GM12878 (cell line): ENCODE measurements at regions not wholly inside any gene's neighbourhood (a gene's known extent, or its start where the extent isn't known, plus 50 kb on each side); places are given as distances from the start of the nearest gene placed in this dataset.

Source experiments
- CBX5 ChIP-seq: sonication (generic); IDR thresholded peaks from 2 replicates; pipeline ENCODE4 v1.6.1; 2016; ENCODE audit warnings: low read depth, moderate library complexity, mild to moderate bottlenecking, inconsistent platforms
- ESRRA ChIP-seq: IDR thresholded peaks from 2 replicates; pipeline ENCODE4 v1.6.1; 2012; ENCODE audit warnings: mild to moderate bottlenecking, low read length, improper control_type of control experiment
- FOS ChIP-seq: IDR thresholded peaks from 3 replicates; pipeline ENCODE4 v1.6.1; 2011; ENCODE audit warnings: borderline replicate concordance; ENCODE audit not compliant: insufficient read length; ENCODE audit errors: extremely low read depth
- JUNB ChIP-seq: IDR thresholded peaks from 2 replicates; pipeline ENCODE4 v1.6.1; 2016; ENCODE audit warnings: antibody characterized with exemption, mild to moderate bottlenecking
- MEF2B ChIP-seq: fragments of 450-650 bp; IDR thresholded peaks from 2 replicates; pipeline ENCODE4 v1.6.1; 2018; ENCODE audit warnings: mild to moderate bottlenecking, moderate library complexity; ENCODE audit not compliant: partially characterized antibody, poor library complexity, severe bottlenecking
- POLR2A ChIP-seq: IDR thresholded peaks from 2 replicates; pipeline ENCODE4 v1.6.1; 2011; ENCODE audit warnings: low read depth, mild to moderate bottlenecking, low read length
- POLR2AphosphoS5 ChIP-seq: IDR thresholded peaks from 2 replicates; pipeline ENCODE4 v1.6.1; 2011; ENCODE audit warnings: mild to moderate bottlenecking, low read length, inconsistent platforms
- RCOR1 ChIP-seq: conservative IDR thresholded peaks from 2 replicates; pipeline ENCODE4 v1.6.1; 2012; ENCODE audit warnings: low read depth, low read length, improper control_type of control experiment
- SMC3 ChIP-seq: IDR thresholded peaks from 2 replicates; pipeline ENCODE4 v1.6.1; 2011; ENCODE audit warnings: low read length, improper control_type of control experiment, borderline replicate concordance
- ZNF274 ChIP-seq: IDR thresholded peaks from one replicate; pipeline ENCODE4 v1.8.0; 2011; ENCODE audit not compliant: insufficient read length, insufficient read depth
- TF ChIP-seq, protein P1 (sequence below), 3 experiments: IDR thresholded peaks in 2 of 3; conservative IDR thresholded peaks in 1 of 3; 2 replicates each; pipeline ENCODE4 v1.5.1; 2011; ENCODE audit warnings: low read depth in 3 of 3, low read length in 3 of 3, mild to moderate bottlenecking in 3 of 3, control low read depth in 2 of 3, moderate library complexity in 2 of 3, inconsistent platforms in 1 of 3, mixed read lengths in 1 of 3; ENCODE audit not compliant: control insufficient read depth in 2 of 3, insufficient read depth in 1 of 3; ENCODE audit errors: extremely low read depth in 1 of 3

- TF ChIP-seq POLR2A (no peak), POLR2AphosphoS5 (no peak), RCOR1 (no peak), SMC3 (peak; percentile 70), ESRRA (no peak), MEF2B (no peak), JUNB (no peak), FOS (no peak), CBX5 (no peak), ZNF274 (no peak)
- TF ChIP-seq, protein P1, sequence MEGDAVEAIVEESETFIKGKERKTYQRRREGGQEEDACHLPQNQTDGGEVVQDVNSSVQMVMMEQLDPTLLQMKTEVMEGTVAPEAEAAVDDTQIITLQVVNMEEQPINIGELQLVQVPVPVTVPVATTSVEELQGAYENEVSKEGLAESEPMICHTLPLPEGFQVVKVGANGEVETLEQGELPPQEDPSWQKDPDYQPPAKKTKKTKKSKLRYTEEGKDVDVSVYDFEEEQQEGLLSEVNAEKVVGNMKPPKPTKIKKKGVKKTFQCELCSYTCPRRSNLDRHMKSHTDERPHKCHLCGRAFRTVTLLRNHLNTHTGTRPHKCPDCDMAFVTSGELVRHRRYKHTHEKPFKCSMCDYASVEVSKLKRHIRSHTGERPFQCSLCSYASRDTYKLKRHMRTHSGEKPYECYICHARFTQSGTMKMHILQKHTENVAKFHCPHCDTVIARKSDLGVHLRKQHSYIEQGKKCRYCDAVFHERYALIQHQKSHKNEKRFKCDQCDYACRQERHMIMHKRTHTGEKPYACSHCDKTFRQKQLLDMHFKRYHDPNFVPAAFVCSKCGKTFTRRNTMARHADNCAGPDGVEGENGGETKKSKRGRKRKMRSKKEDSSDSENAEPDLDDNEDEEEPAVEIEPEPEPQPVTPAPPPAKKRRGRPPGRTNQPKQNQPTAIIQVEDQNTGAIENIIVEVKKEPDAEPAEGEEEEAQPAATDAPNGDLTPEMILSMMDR (IDR thresholded peaks at IDR 0.05 in 2 of 3, conservative IDR thresholded peaks at IDR 0.05 in 1 of 3; ENCODE audit: control insufficient read depth in 2 of 3, extremely low read depth in 1 of 3, insufficient read depth in 1 of 3, low read depth in 3 of 3, low read length in 3 of 3): peak; percentile 61 to 69 (median 69)
Observed at GRCh38 chr1:224852901-224853568, 76.4 kb upstream of the DNAH14 start.
